Inflammatory macrophage treated with lipopolysaccharide for 4 hours (primary cell): ENCODE measurements at regions not wholly inside any gene's neighbourhood (a gene's known extent, or its start where the extent isn't known, plus 50 kb on each side); places are given as distances from the start of the nearest gene placed in this dataset.
A peak's percentile ranks its signal among the peaks of the same experiment; 100 is the strongest.

Source experiments
- DNase-seq: peaks from one replicate; pipeline ENCODE4 v3.0.0-alpha.2; 2020

- no peak for DNase-seq
These were observed 289.3 kb downstream of the MEIS1 start for GRCh38 chr2:66724241-66724640.

- no peak for DNase-seq
These were observed 294.7 kb downstream of the MEIS1 start for GRCh38 chr2:66729416-66730330.

GRCh38 chr2:66730441-66730840 is 295.5 kb downstream of the MEIS1 start:
- DNase-seq, result no peak

GRCh38 chr2:66733364-66733999 is 298.6 kb downstream of the MEIS1 start:
- no peak for DNase-seq

- DNase-seq, result peak; percentile 3
These were observed 314.0 kb downstream of the MEIS1 start for GRCh38 chr2:66748939-66749338.

GRCh38 chr2:66749566-66749965 is 314.6 kb downstream of the MEIS1 start:
- no peak for DNase-seq

- DNase-seq, result no peak
These were observed 318.3 kb downstream of the MEIS1 start for GRCh38 chr2:66753257-66753656.

- DNase-seq, result no peak
These were observed 318.7 kb downstream of the MEIS1 start for GRCh38 chr2:66753660-66754059.

GRCh38 chr2:66755974-66756373 is 321.0 kb downstream of the MEIS1 start:
- DNase-seq, result no peak

GRCh38 chr2:66761826-66762225 is 326.9 kb downstream of the MEIS1 start:
- DNase-seq, result no peak

GRCh38 chr2:66762761-66763160 is 327.8 kb downstream of the MEIS1 start:
- DNase-seq, result no peak

GRCh38 chr2:66766582-66766981 is 331.7 kb downstream of the MEIS1 start:
- no peak for DNase-seq

GRCh38 chr2:66771359-66771976 is 336.5 kb downstream of the MEIS1 start:
- no peak for DNase-seq

- no peak for DNase-seq
These were observed 337.7 kb downstream of the MEIS1 start for GRCh38 chr2:66772618-66773017.

GRCh38 chr2:66775730-66776422 is 341.0 kb downstream of the MEIS1 start:
- no peak for DNase-seq

GRCh38 chr2:66781804-66782203 is 346.9 kb downstream of the MEIS1 start:
- no peak for DNase-seq

- no peak for DNase-seq
These were observed 347.9 kb downstream of the MEIS1 start for GRCh38 chr2:66782780-66783361.

GRCh38 chr2:66789741-66790140 is 354.8 kb downstream of the MEIS1 start:
- no peak for DNase-seq

- DNase-seq, result no peak
These were observed 355.8 kb downstream of the MEIS1 start for GRCh38 chr2:66790651-66791181.

- DNase-seq, result no peak
These were observed 359.1 kb downstream of the MEIS1 start for GRCh38 chr2:66794070-66794469.

GRCh38 chr2:66794551-66794950 is 359.6 kb downstream of the MEIS1 start:
- DNase-seq, result no peak

GRCh38 chr2:66802877-66803276 is 368.0 kb downstream of the MEIS1 start:
- DNase-seq, result no peak

- DNase-seq, result no peak
These were observed 368.8 kb downstream of the MEIS1 start for GRCh38 chr2:66803726-66804125.
